ENCODE measurements at regions not wholly inside any gene's neighbourhood (a gene's known extent, or its start where the extent isn't known, plus 50 kb on each side); places are given as distances from the start of the nearest gene placed in this dataset.

DNA sequence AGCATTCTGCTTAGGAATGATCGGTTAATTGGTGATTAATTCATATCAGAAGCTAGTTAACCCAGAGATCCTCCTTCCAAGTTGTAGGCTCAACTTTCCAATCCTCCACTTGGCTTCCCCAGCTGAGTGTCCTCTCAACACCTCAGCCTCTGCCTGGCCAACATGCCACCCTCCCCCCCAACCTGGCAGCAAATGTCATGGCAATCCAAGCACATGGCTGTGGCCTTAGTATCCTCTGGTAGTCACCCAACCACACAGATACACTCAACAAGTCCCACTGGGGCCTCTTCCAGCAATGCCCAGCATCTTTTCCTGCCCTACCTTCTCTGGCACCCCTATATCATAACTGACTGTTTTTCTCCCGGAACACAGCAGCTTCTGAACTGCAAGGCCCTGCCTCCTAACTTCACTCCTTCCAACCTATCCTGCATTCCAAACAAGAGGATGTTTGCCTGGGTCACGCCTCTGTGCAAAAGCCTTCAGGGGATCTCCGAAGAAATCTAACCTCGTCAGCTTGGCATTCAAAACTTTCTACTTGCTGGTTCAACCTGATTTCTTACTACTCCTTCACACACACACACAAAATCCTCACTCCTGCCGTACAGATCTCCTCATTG, 195.0 kb downstream of the CYP26B1 start:
- no peak overlapping the region for H2AFZ ChIP-seq (ENCODE audit: low read depth, low read length)
- no peak for TF ChIP-seq PHB2 (IDR thresholded peaks at IDR 0.05; ENCODE audit: low read depth)
- TF ChIP-seq MAFF (IDR thresholded peaks at IDR 0.05; ENCODE audit: low read length) = no peak
- TF ChIP-seq, protein P1, sequence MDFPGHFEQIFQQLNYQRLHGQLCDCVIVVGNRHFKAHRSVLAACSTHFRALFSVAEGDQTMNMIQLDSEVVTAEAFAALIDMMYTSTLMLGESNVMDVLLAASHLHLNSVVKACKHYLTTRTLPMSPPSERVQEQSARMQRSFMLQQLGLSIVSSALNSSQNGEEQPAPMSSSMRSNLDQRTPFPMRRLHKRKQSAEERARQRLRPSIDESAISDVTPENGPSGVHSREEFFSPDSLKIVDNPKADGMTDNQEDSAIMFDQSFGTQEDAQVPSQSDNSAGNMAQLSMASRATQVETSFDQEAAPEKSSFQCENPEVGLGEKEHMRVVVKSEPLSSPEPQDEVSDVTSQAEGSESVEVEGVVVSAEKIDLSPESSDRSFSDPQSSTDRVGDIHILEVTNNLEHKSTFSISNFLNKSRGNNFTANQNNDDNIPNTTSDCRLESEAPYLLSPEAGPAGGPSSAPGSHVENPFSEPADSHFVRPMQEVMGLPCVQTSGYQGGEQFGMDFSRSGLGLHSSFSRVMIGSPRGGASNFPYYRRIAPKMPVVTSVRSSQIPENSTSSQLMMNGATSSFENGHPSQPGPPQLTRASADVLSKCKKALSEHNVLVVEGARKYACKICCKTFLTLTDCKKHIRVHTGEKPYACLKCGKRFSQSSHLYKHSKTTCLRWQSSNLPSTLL (IDR thresholded peaks at IDR 0.05) = no peak
- no peak for TF ChIP-seq NR4A1 (CRISPR knock-in tag; IDR thresholded peaks at IDR 0.05)
- no peak for TF ChIP-seq NR4A1 (tag; IDR thresholded peaks at IDR 0.05)
- TF ChIP-seq, protein P2, sequence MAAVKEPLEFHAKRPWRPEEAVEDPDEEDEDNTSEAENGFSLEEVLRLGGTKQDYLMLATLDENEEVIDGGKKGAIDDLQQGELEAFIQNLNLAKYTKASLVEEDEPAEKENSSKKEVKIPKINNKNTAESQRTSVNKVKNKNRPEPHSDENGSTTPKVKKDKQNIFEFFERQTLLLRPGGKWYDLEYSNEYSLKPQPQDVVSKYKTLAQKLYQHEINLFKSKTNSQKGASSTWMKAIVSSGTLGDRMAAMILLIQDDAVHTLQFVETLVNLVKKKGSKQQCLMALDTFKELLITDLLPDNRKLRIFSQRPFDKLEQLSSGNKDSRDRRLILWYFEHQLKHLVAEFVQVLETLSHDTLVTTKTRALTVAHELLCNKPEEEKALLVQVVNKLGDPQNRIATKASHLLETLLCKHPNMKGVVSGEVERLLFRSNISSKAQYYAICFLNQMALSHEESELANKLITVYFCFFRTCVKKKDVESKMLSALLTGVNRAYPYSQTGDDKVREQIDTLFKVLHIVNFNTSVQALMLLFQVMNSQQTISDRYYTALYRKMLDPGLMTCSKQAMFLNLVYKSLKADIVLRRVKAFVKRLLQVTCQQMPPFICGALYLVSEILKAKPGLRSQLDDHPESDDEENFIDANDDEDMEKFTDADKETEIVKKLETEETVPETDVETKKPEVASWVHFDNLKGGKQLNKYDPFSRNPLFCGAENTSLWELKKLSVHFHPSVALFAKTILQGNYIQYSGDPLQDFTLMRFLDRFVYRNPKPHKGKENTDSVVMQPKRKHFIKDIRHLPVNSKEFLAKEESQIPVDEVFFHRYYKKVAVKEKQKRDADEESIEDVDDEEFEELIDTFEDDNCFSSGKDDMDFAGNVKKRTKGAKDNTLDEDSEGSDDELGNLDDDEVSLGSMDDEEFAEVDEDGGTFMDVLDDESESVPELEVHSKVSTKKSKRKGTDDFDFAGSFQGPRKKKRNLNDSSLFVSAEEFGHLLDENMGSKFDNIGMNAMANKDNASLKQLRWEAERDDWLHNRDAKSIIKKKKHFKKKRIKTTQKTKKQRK (IDR thresholded peaks at IDR 0.05; ENCODE audit: borderline replicate concordance, low read depth, low read length) = no peak
- no peak for TF ChIP-seq PHF20 (IDR thresholded peaks at IDR 0.05; ENCODE audit: partially characterized antibody)
- no peak for TF ChIP-seq ATF7 (IDR thresholded peaks at IDR 0.05)
- no peak for TF ChIP-seq TEAD4 (IDR thresholded peaks at IDR 0.05; ENCODE audit: low read length)
- no peak for TF ChIP-seq TEAD4 (CRISPR knock-in tag; IDR thresholded peaks at IDR 0.05; ENCODE audit: borderline replicate concordance)
- no peak for TF ChIP-seq ARID1B (IDR thresholded peaks at IDR 0.05)
- no peak for TF ChIP-seq MECOM (CRISPR knock-in tag; IDR thresholded peaks at IDR 0.05)
- TF ChIP-seq MEIS2 (IDR thresholded peaks at IDR 0.05; ENCODE audit: partially characterized antibody) = no peak
- no peak for TF ChIP-seq PPARD (CRISPR knock-in tag; IDR thresholded peaks at IDR 0.05)
- TF ChIP-seq SRSF9 (IDR thresholded peaks at IDR 0.05; ENCODE audit: borderline replicate concordance, low read depth, low read length) = no peak
- TF ChIP-seq ZKSCAN1 (IDR thresholded peaks at IDR 0.05; ENCODE audit: low read depth, low read length) = no peak
- TF ChIP-seq TAF7 (tag; IDR thresholded peaks at IDR 0.05) = no peak
- TF ChIP-seq BCL6 (CRISPR knock-in tag; IDR thresholded peaks at IDR 0.05) = no peak
- no peak for TF ChIP-seq BDP1 (IDR thresholded peaks at IDR 0.05; ENCODE audit: insufficient read depth, insufficient read length)
- no peak for TF ChIP-seq JUN (IDR thresholded peaks at IDR 0.05; ENCODE audit: borderline replicate concordance, low read depth, low read length)
- no peak for TF ChIP-seq JUN (CRISPR knock-in tag; IDR thresholded peaks at IDR 0.05; ENCODE audit: borderline replicate concordance)
- TF ChIP-seq YBX1 (IDR thresholded peaks at IDR 0.05) = no peak
- no peaks in the 10 kb centered on the region; the same call in 1 of the 2 replicates for H3K9me3 ChIP-seq (replicated peaks; ENCODE audit: control insufficient read depth, insufficient read depth, low read depth, low read length)
- no peaks in the 10 kb centered on the region; a peak in 1 of 5 replicates for H3K4me1 ChIP-seq (replicated peaks in 1 of 2; ENCODE audit: control insufficient read depth in 2 of 2, insufficient read depth in 2 of 2, low read length in 2 of 2)
- no peak overlapping the region for H3K27ac ChIP-seq (ENCODE audit: extremely low read depth, low read depth, low read length)
- no peak for ATAC-seq
- intact Hi-C loops (cut with micrococcal nuclease) (no loop called here), in situ Hi-C loops (cut with MboI) (no loop called here)
- FAIRE-seq = no peak
- no peak overlapping the region for H3K4me2 ChIP-seq (ENCODE audit: insufficient read depth, low read length)
- no peak overlapping the region for H3K4me3 ChIP-seq
- no peak overlapping the region for H3K9ac ChIP-seq (ENCODE audit: insufficient read depth in 1 of 2, low read depth in 2 of 2, low read length in 2 of 2)
- no peaks in the 10 kb centered on the region for H3K79me2 ChIP-seq (ENCODE audit: control insufficient read depth, insufficient read depth, low read length)
- CTCF ChIA-PET (ENCODE audit: low intra/inter-chr PET ratio) = no interaction called here
- 11% methylated on average over 6 of the region's 6 CpGs for WGBS (ENCODE audit: insufficient coverage, low coverage, missing lambda C conversion rate)
- H3K36me3 ChIP-seq (ENCODE audit: control insufficient read depth, insufficient read depth, low read length) = no peaks in the 10 kb centered on the region
- DNase-seq (ENCODE audit: extremely low read depth in 1 of 4, low spot score in 3 of 4) = no peak
- POLR2A ChIA-PET = interaction anchor here (0.6 to 0.7 kb wide), 2 partner anchors 9 to 56 kb away, joined by 3 read pairs; no protein-coding TSS in a partner anchor
- no TSS peak for BruUV-seq (replicated peaks)
- peaks cover 2 to 7% of the 10 kb centered on the region in 2 experiments; a peak in 1 of 5 replicates for H3K27me3 ChIP-seq (ENCODE audit: control insufficient read depth in 2 of 2, insufficient read depth in 2 of 2, low read length in 2 of 2)
- H4K20me1 ChIP-seq (replicated peaks; ENCODE audit: control insufficient read depth, insufficient read depth, low read length) = no peaks in the 10 kb centered on the region
- no peaks in the 10 kb centered on the region for H3K9me1 ChIP-seq (ENCODE audit: control insufficient read depth, insufficient read depth, low read length)

Measured in K562 (cell line).